Heart left ventricle (tissue), 16 donors: ENCODE measurements at regions not wholly inside any gene's neighbourhood (a gene's known extent, or its start where the extent isn't known, plus 50 kb on each side); places are given as distances from the start of the nearest gene placed in this dataset.

Source experiments
- ATAC-seq, 4 donors: fragments of 200-7000 bp; cut with Tn5 transposase; one replicate each; pipeline ENCODE4 v1.9.1; 2020 to 2022; ENCODE audit warnings: moderate library complexity in 4 of 4, mild to moderate bottlenecking in 3 of 4, moderate number of reproducible peaks in 1 of 4
- DNase-seq, 5 donors: peaks; one replicate each; pipeline ENCODE4 v3.0.0-alpha.2; 2020
- H3K27ac ChIP-seq, 12 donors: fragments of 200-600 bp; sonication (generic) in 4 of 12; one replicate each; pipeline versions ENCODE4 v1.5.0 to v1.8.0; 2016 to 2022; ENCODE audit warnings: mild to moderate bottlenecking in 2 of 12
- H3K27me3 ChIP-seq, 9 donors: fragments of 200-600 bp; sonication (generic) in 2 of 9; one replicate each; pipeline versions ENCODE4 v1.5.1 to v1.8.0; 2016 to 2022; ENCODE audit warnings: mild to moderate bottlenecking in 3 of 9
- H3K36me3 ChIP-seq, 9 donors: fragments of 200-600 bp; sonication (generic) in 2 of 9; one replicate each; pipeline versions ENCODE4 v1.5.0 to v1.8.0; 2018 to 2022; ENCODE audit warnings: mild to moderate bottlenecking in 2 of 9
- H3K4me1 ChIP-seq, 12 donors: fragments of 200-600 bp; sonication (generic) in 4 of 12; one replicate each; pipeline versions ENCODE4 v1.5.0 to v1.8.0; 2016 to 2022; ENCODE audit warnings: mild to moderate bottlenecking in 3 of 12
- H3K4me3 ChIP-seq, 12 donors: fragments of 200-600 bp; sonication (generic) in 4 of 12; one replicate each; pipeline versions ENCODE4 v1.5.0 to v1.8.0; 2017 to 2022; ENCODE audit warnings: mild to moderate bottlenecking in 9 of 12, moderate library complexity in 4 of 12
- H3K9me3 ChIP-seq, 12 donors: fragments of 200-600 bp; sonication (generic) in 4 of 12; one replicate each; pipeline versions ENCODE4 v1.5.0 to v1.8.0; 2016 to 2022; ENCODE audit warnings: mild to moderate bottlenecking in 1 of 12
- CTCF ChIP-seq, 12 donors: fragments of 200-600 bp; sonication (generic) in 4 of 12; IDR thresholded peaks; one replicate each; pipeline versions ENCODE4 v1.5.0 to v1.8.0; 2018 to 2022; ENCODE audit warnings: antibody characterized with exemption in 12 of 12, mild to moderate bottlenecking in 5 of 12
- POLR2A ChIP-seq, 2 donors: fragments of 450-650 bp; IDR thresholded peaks; one replicate each; pipeline ENCODE4 v1.6.1; 2017; ENCODE audit warnings: antibody characterized with exemption in 2 of 2, mild to moderate bottlenecking in 2 of 2, moderate library complexity in 2 of 2
- WGBS, 4 donors: extraction: QIAGEN DNeasy Blood & Tissue Kit in 2 of 4; methylation state at CpG; one replicate each; pipeline versions ENCODE4 v1.1.5 to v1.1.7; 2013 to 2018; 5-methylcytosine and 5-hydroxymethylcytosine counted together
- intact Hi-C, 10 donors: fragments of 100-400 bp; cut with DNase I; formaldehyde crosslinking; loops; one replicate each; pipeline versions ENCODE4 v1.11.1 to v1.14.2; 2022
- donor health status: ischemic (EF 13 %, LVEDD 7.1; RV severe dilation, severe dysfunction).
- donor health status: healthy with polysubstance abuse.
- donor health status: DM: no; HTN: yes; CAD: no.
- donor health status: DM: no; HTN: no; CAD: no.
- donor health status: ischemic (EF 25% LVEDD 6.9; RV normal size, moderate dysfunction).
- donor health status: ischemic (EF 25% LVEDD 5.7; RV mildly dilated, moderate dysfunction).
- donor health status: healthy.
- donor health status: DM: yes; HTN: yes; CAD: no.
- donor health status: ischemic (EF 35%, LVEDD 5.7; RV mildly dilated, moderate dysfunction).
- donor health status: nonischemic (EF 11% LVEDD 7.7; RV severe dilation, severe dysfunction).
- donor health status: DM: yes; HTN: yes; CAD: no.
- donor health status: PGD.
- donor health status: ischemic (EF 29% LVEDD 5.4; RV normal size, mild dysfunction).
- donor health status: nonischemic (EF 23%, LVEDD 6.1; RV moderate dilation, normal function).

GRCh38 chr1:29828526-29829447 is 592.5 kb downstream of the PTPRU start:
- WGBS, 4 donors = 78 to 83% (median 80%) methylated on average over 22 to 23 of the region's 23 CpGs
- intact Hi-C loops = no loop called here
- DNase-seq (no peak), ATAC-seq (no peak)
- Histone ChIP-seq H3K27ac (no peak overlapping the region), H3K4me3 (no peak overlapping the region), H3K4me1 (no peaks in the 10 kb centered on the region), H3K9me3 (no peaks in the 10 kb centered on the region), H3K36me3 (no peaks in the 10 kb centered on the region), H3K27me3 (peaks cover 0 to 42% (median 0%) of the 10 kb centered on the region in 9 donors)
- TF ChIP-seq POLR2A (IDR thresholded peaks at IDR 0.05) (no peak), CTCF (IDR thresholded peaks at IDR 0.05) (no peak)

GRCh38 chr1:29827801-29828525 is 591.6 kb downstream of the PTPRU start:
- Histone ChIP-seq H3K4me1 (no peaks in the 10 kb centered on the region), H3K36me3 (no peaks in the 10 kb centered on the region), H3K9me3 (no peaks in the 10 kb centered on the region), H3K4me3 (no peak overlapping the region), H3K27ac (no peak overlapping the region), H3K27me3 (peaks cover 0 to 42% (median 0%) of the 10 kb centered on the region in 9 donors)
- ATAC-seq (no peak), DNase-seq (no peak)
- intact Hi-C loops = no loop called here
- WGBS, 4 donors = 77 to 84% (median 78%) methylated on average over 7 of the region's 7 CpGs
- no peak for TF ChIP-seq POLR2A (IDR thresholded peaks at IDR 0.05)
- no peak for TF ChIP-seq CTCF (IDR thresholded peaks at IDR 0.05)

GRCh38 chr1:29827237-29827750 is 591.0 kb downstream of the PTPRU start:
- peaks cover 0 to 42% (median 0%) of the 10 kb centered on the region in 9 donors for H3K27me3 ChIP-seq

More at GRCh38 chr1:29827237-29827750, 591.0 kb downstream of the PTPRU start:
- Histone ChIP-seq H3K36me3 (no peaks in the 10 kb centered on the region), H3K4me3 (no peak overlapping the region), H3K27ac (no peak overlapping the region), H3K4me1 (no peaks in the 10 kb centered on the region), H3K9me3 (no peaks in the 10 kb centered on the region)
- WGBS, 4 donors = 57 to 66% (median 61%) methylated on average over 12 of the region's 12 CpGs
- DNase-seq (no peak), ATAC-seq (no peak)
- no peak for TF ChIP-seq CTCF (IDR thresholded peaks at IDR 0.05)
- no peak for TF ChIP-seq POLR2A (IDR thresholded peaks at IDR 0.05)
- intact Hi-C loops = no loop called here
